ENCODE measurements at regions not wholly inside any gene's neighbourhood (a gene's known extent, or its start where the extent isn't known, plus 50 kb on each side); places are given as distances from the start of the nearest gene placed in this dataset.
A peak's percentile ranks its signal among the peaks of the same experiment; 100 is the strongest.

DNA sequence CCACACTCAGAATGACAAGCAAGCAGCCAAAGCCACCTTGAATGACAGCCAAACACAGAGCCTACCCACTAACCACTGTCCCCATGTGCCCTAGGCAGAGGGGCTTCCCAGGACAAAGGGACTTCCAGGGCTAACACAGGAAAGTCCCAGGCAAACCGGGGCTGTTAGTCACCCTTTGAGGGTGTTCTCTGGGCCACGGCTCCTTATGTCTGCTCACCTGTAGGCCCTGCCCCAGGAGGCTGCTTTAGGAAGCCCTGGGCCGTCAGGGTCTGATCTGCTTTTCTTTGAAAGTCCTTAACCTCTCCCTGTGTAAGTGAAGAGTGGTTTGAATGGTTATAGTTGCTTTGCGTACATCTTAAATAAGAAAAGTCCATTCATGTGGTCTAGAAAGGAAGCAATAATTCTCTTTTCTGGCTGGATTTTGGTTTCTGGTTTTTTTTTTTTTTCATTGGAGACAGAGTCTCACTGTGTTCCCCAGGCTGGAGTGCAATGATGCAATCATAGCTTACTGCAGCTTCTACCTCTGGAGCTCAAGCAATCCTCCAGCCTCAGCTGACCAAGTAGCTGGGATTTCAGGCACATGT, 161.4 kb downstream of the EFNB2 start:
- peaks cover 19% of the 10 kb centered on the region for H3K9me1 ChIP-seq (ENCODE audit: insufficient read depth, low read length)
- no peaks in the 10 kb centered on the region for H4K20me1 ChIP-seq (ENCODE audit: insufficient read depth, low read length)
- H2AK5ac ChIP-seq (ENCODE audit: low read depth, low read length) = peak overlapping the region; percentile 98
- peak overlapping the region; percentile 89 for H3K18ac ChIP-seq (ENCODE audit: low read depth, low read length)
- H4K8ac ChIP-seq (ENCODE audit: low read depth in 2 of 2, low read length in 2 of 2) = peak overlapping the region; percentile 43 to 85; a peak in 3 of 4 replicates
- H3K23ac ChIP-seq (ENCODE audit: low read depth, low read length) = peak overlapping the region; percentile 94
- peak overlapping the region; percentile 58 for H2BK120ac ChIP-seq (ENCODE audit: low read depth, low read length)
- no peak overlapping the region for H3K4me2 ChIP-seq (ENCODE audit: low read depth, low read length)
- intact Hi-C loops (cut with micrococcal nuclease) (no loop called here), dilution Hi-C loops (cut with HindIII; ENCODE audit: low sequenced_read_pairs, unreplicated experiment) (no loop called here), in situ Hi-C loops (cut with MboI; ENCODE audit: low sequenced_read_pairs) (no loop called here)
- TF ChIP-seq, protein P1, sequence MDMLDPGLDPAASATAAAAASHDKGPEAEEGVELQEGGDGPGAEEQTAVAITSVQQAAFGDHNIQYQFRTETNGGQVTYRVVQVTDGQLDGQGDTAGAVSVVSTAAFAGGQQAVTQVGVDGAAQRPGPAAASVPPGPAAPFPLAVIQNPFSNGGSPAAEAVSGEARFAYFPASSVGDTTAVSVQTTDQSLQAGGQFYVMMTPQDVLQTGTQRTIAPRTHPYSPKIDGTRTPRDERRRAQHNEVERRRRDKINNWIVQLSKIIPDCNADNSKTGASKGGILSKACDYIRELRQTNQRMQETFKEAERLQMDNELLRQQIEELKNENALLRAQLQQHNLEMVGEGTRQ (IDR thresholded peaks at IDR 0.05; ENCODE audit: low read depth, low read length) = peak; percentile 14; the same call in 1 of the 2 replicates
- TF ChIP-seq BHLHE40 (IDR thresholded peaks at IDR 0.05; ENCODE audit: low read depth, low read length) (no peak), POLR2A (IDR thresholded peaks at IDR 0.05; ENCODE audit: low read depth, low read length) (no peak), CEBPB (IDR thresholded peaks at IDR 0.05; ENCODE audit: low read depth, low read length) (peak; percentile 93)
- TF ChIP-seq, protein P2, sequence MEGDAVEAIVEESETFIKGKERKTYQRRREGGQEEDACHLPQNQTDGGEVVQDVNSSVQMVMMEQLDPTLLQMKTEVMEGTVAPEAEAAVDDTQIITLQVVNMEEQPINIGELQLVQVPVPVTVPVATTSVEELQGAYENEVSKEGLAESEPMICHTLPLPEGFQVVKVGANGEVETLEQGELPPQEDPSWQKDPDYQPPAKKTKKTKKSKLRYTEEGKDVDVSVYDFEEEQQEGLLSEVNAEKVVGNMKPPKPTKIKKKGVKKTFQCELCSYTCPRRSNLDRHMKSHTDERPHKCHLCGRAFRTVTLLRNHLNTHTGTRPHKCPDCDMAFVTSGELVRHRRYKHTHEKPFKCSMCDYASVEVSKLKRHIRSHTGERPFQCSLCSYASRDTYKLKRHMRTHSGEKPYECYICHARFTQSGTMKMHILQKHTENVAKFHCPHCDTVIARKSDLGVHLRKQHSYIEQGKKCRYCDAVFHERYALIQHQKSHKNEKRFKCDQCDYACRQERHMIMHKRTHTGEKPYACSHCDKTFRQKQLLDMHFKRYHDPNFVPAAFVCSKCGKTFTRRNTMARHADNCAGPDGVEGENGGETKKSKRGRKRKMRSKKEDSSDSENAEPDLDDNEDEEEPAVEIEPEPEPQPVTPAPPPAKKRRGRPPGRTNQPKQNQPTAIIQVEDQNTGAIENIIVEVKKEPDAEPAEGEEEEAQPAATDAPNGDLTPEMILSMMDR (conservative IDR thresholded peaks at IDR 0.05; ENCODE audit: low read depth, low read length) = no peak
- CTCF ChIA-PET = interaction anchor here (0.5 kb wide), 1 partner anchor 211 kb away, joined by 3 read pairs; no protein-coding TSS in a partner anchor
- H3K14ac ChIP-seq (replicated peaks; ENCODE audit: low read depth, low read length) = peak overlapping the region; percentile 97
- peaks cover 0 to 4% of the 10 kb centered on the region in 2 experiments; a peak in 1 of 4 replicates for H3K79me1 ChIP-seq (ENCODE audit: low read depth in 1 of 2, low read length in 2 of 2)
- peak overlapping the region; percentile 86 for H4K91ac ChIP-seq (ENCODE audit: insufficient read depth, low read depth, low read length)
- no peaks in the 10 kb centered on the region for H3K36me3 ChIP-seq (ENCODE audit: control insufficient read depth, insufficient read depth, low read length)
- no peak overlapping the region for H3K9ac ChIP-seq (ENCODE audit: low read depth, low read length)
- H3K9me3 ChIP-seq (ENCODE audit: control insufficient read depth, insufficient read depth, low read length) = no peaks in the 10 kb centered on the region
- H2AK9ac ChIP-seq (replicated peaks; ENCODE audit: low read depth, low read length, poor library complexity) = peak overlapping the region; percentile 65
- H3K4me3 ChIP-seq (ENCODE audit: insufficient read depth, low read depth, low read length) = no peak overlapping the region
- peak overlapping the region; percentile 83 for H2AFZ ChIP-seq (replicated peaks; ENCODE audit: low read length, poor library complexity)
- no peaks in the 10 kb centered on the region for H3K27me3 ChIP-seq (ENCODE audit: control insufficient read depth, insufficient read depth, low read length)
- 0 out of 2 replicates have a peak overlapping the region, but pooled peaks have one; percentile 3 for H3K27ac ChIP-seq (ENCODE audit: insufficient read depth, low read length)
- DNase-seq (peak; percentile 73), ATAC-seq (ENCODE audit: low read depth) (peak; percentile 55; the same call in 1 of the 2 replicates)
- H2BK20ac ChIP-seq (ENCODE audit: low read depth, low read length) = peak overlapping the region; percentile 97
- 0 out of 2 replicates have a peak overlapping the region, but pooled peaks have one; percentile 22 for H3K56ac ChIP-seq (ENCODE audit: extremely low read depth, insufficient read depth, low read length)
- BruUV-seq (replicated peaks) = no TSS peak
- peak overlapping the region; percentile 52 for H4K5ac ChIP-seq (ENCODE audit: low read depth, low read length)
- POLR2A ChIA-PET (ENCODE audit: unreplicated experiment) = interaction anchor here (0.6 kb wide), 2 partner anchors 904 to 1339 kb away, joined by 5 to 11 read pairs; no protein-coding TSS in a partner anchor
- H2BK5ac ChIP-seq (ENCODE audit: low read depth, low read length, poor library complexity, severe bottlenecking) = peak overlapping the region; percentile 54
- peaks cover 29% of the 10 kb centered on the region for H3K4me1 ChIP-seq (ENCODE audit: control insufficient read depth, insufficient read depth, low read length)
- H2BK15ac ChIP-seq (ENCODE audit: low read depth, low read length) = peak overlapping the region; percentile 96
- H3K4ac ChIP-seq (ENCODE audit: low read depth, low read length) = peak overlapping the region; percentile 97
- WGBS, 2 experiments (ENCODE audit: extremely low coverage in 2 of 2, insufficient read length in 1 of 2) = no CpG with 5 or more reads among the region's 4 CpGs

Data from IMR-90 (cell line).